ENCODE measurements at regions not wholly inside any gene's neighbourhood (a gene's known extent, or its start where the extent isn't known, plus 50 kb on each side); places are given as distances from the start of the nearest gene placed in this dataset.
A peak's percentile ranks its signal among the peaks of the same experiment; 100 is the strongest.

DNA sequence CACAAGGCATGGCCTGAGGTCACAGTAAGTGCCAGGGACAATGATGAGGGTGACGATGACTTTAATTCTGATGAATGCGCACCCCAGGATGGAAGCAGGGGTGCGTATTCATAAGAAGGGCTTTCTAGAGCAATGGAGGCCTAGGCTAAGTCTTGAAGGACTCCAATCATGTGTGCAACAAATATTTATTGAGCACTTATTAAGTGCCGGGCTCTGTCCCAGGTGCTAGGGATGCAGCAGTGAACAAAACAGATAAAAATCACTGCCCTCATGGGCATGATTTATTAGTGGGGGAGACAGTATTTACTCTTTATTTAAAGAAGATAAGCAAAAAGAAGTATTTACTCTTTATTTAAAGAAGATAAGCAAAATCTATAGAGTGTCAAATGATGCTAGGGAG, 198.2 kb upstream of the KCNG1 start:
- Histone ChIP-seq H3K79me2 (ENCODE audit: control insufficient read depth, low read length) (no peaks in the 10 kb centered on the region), H3K27ac (ENCODE audit: low read depth, low read length) (no peak overlapping the region), H4K20me1 (ENCODE audit: control insufficient read depth, insufficient read depth, low read depth, low read length) (no peaks in the 10 kb centered on the region), H3K27me3 (ENCODE audit: control insufficient read depth, low read length) (peaks cover 7% of the 10 kb centered on the region), H3K4me2 (ENCODE audit: low read length) (no peak overlapping the region), H3K9me2 (replicated peaks; ENCODE audit: control insufficient read depth, low read length) (no peaks in the 10 kb centered on the region), H3K9me3 (ENCODE audit: control insufficient read depth, insufficient read depth, low read length) (peaks cover 17% of the 10 kb centered on the region), H3K4me3 (ENCODE audit: low read length) (no peak overlapping the region), H3F3A (ENCODE audit: control insufficient read depth, insufficient read depth) (no peaks in the 10 kb centered on the region), H3K4me1 (ENCODE audit: control insufficient read depth, low read length) (no peaks in the 10 kb centered on the region; the same call in 1 of the 2 replicates), H3K36me3 (ENCODE audit: control insufficient read depth, low read length) (no peaks in the 10 kb centered on the region)
- no peak for TF ChIP-seq EZH2phosphoT487 (IDR thresholded peaks at IDR 0.05; ENCODE audit: borderline replicate concordance, low read length)
- TF ChIP-seq, protein P1, sequence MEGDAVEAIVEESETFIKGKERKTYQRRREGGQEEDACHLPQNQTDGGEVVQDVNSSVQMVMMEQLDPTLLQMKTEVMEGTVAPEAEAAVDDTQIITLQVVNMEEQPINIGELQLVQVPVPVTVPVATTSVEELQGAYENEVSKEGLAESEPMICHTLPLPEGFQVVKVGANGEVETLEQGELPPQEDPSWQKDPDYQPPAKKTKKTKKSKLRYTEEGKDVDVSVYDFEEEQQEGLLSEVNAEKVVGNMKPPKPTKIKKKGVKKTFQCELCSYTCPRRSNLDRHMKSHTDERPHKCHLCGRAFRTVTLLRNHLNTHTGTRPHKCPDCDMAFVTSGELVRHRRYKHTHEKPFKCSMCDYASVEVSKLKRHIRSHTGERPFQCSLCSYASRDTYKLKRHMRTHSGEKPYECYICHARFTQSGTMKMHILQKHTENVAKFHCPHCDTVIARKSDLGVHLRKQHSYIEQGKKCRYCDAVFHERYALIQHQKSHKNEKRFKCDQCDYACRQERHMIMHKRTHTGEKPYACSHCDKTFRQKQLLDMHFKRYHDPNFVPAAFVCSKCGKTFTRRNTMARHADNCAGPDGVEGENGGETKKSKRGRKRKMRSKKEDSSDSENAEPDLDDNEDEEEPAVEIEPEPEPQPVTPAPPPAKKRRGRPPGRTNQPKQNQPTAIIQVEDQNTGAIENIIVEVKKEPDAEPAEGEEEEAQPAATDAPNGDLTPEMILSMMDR (IDR thresholded peaks at IDR 0.05; ENCODE audit: low read depth, low read length, poor library complexity, severe bottlenecking) = no peak

DNA sequence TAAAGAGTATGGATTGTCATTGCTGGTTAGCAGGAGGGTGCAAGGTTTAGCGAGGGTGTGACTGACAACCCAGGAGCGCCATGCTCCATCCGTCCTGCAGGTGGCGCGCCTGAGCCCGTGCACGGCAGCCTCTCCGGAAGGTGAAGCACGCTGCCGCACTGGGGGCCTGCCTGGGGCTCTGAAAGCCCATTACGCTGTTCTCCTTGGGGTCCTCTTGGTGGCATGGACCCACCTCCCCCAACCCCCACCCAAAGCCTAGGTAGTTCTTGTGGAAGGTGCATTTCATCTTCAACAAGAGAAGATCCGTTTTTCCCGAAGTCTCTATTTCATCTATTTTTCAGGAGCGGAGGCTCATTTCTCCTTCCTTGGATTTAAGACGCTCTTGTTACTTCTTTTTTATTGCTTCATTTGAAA, 197.4 kb upstream of the KCNG1 start:
- Histone ChIP-seq H3K79me2 (ENCODE audit: control insufficient read depth, low read length) (no peaks in the 10 kb centered on the region), H3K9me2 (replicated peaks; ENCODE audit: control insufficient read depth, low read length) (no peaks in the 10 kb centered on the region), H3K9me3 (ENCODE audit: control insufficient read depth, insufficient read depth, low read length) (peaks cover 17% of the 10 kb centered on the region), H3K27me3 (ENCODE audit: control insufficient read depth, low read length) (peaks cover 7% of the 10 kb centered on the region), H3K36me3 (ENCODE audit: control insufficient read depth, low read length) (no peaks in the 10 kb centered on the region), H3K4me1 (ENCODE audit: control insufficient read depth, low read length) (no peaks in the 10 kb centered on the region; the same call in 1 of the 2 replicates), H4K20me1 (ENCODE audit: control insufficient read depth, insufficient read depth, low read depth, low read length) (no peaks in the 10 kb centered on the region), H3F3A (ENCODE audit: control insufficient read depth, insufficient read depth) (no peaks in the 10 kb centered on the region), H3K4me2 (ENCODE audit: low read length) (no peak overlapping the region), H3K4me3 (ENCODE audit: low read length) (no peak overlapping the region), H3K27ac (ENCODE audit: low read depth, low read length) (no peak overlapping the region)
- TF ChIP-seq EZH2phosphoT487 (IDR thresholded peaks at IDR 0.05; ENCODE audit: borderline replicate concordance, low read length) = no peak
- TF ChIP-seq, protein P1 (IDR thresholded peaks at IDR 0.05; ENCODE audit: low read depth, low read length, poor library complexity, severe bottlenecking) = peak; percentile 96

DNA sequence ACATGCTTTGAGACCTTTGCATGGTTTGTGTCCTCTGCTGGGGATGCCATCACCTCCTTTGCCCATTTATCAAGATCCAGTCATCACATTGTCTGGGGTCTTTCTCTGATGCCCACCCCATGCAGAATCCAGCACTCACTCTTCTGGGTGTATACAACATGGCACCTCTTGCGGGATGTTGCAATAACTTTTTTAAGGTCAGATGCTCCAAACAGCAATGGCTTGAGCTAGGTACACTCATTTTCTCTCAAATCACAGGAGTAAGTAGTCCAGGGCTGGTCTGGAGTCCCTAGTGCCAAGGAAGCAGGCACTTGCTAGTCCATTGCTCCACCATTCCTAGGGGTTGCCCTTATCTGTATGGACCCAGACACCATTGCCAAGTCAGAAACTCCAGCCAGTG, 196.6 kb upstream of the KCNG1 start:
- no peak overlapping the region for H3K27ac ChIP-seq (ENCODE audit: low read depth, low read length)
- no peak overlapping the region for H3K4me3 ChIP-seq (ENCODE audit: low read length)
- TF ChIP-seq, protein P1 (IDR thresholded peaks at IDR 0.05; ENCODE audit: low read depth, low read length, poor library complexity, severe bottlenecking) = no peak
- no peak for TF ChIP-seq EZH2phosphoT487 (IDR thresholded peaks at IDR 0.05; ENCODE audit: borderline replicate concordance, low read length)
- H3K4me1 ChIP-seq (ENCODE audit: control insufficient read depth, low read length) = no peaks in the 10 kb centered on the region; the same call in 1 of the 2 replicates
- no peaks in the 10 kb centered on the region for H3K79me2 ChIP-seq (ENCODE audit: control insufficient read depth, low read length)
- H3K36me3 ChIP-seq (ENCODE audit: control insufficient read depth, low read length) = no peaks in the 10 kb centered on the region
- H3K27me3 ChIP-seq (ENCODE audit: control insufficient read depth, low read length) = peaks cover 7% of the 10 kb centered on the region
- H3K9me2 ChIP-seq (replicated peaks; ENCODE audit: control insufficient read depth, low read length) = no peaks in the 10 kb centered on the region
- peaks cover 17% of the 10 kb centered on the region for H3K9me3 ChIP-seq (ENCODE audit: control insufficient read depth, insufficient read depth, low read length)
- H3F3A ChIP-seq (ENCODE audit: control insufficient read depth, insufficient read depth) = no peaks in the 10 kb centered on the region
- no peaks in the 10 kb centered on the region for H4K20me1 ChIP-seq (ENCODE audit: control insufficient read depth, insufficient read depth, low read depth, low read length)
- H3K4me2 ChIP-seq (ENCODE audit: low read length) = no peak overlapping the region

All from DOHH2 (cell line).